Hematopoietic multipotent progenitor cell treated with erythropoietin and hydrocortisone succinate and interleukin-3 and kit ligand, for 8 days (in vitro differentiated cells): ENCODE measurements at regions not wholly inside any gene's neighbourhood (a gene's known extent, or its start where the extent isn't known, plus 50 kb on each side); places are given as distances from the start of the nearest gene placed in this dataset.

Experiments
- DNase-seq: peaks from one replicate; pipeline ENCODE4 v3.0.0-alpha.2; 2015

DNA sequence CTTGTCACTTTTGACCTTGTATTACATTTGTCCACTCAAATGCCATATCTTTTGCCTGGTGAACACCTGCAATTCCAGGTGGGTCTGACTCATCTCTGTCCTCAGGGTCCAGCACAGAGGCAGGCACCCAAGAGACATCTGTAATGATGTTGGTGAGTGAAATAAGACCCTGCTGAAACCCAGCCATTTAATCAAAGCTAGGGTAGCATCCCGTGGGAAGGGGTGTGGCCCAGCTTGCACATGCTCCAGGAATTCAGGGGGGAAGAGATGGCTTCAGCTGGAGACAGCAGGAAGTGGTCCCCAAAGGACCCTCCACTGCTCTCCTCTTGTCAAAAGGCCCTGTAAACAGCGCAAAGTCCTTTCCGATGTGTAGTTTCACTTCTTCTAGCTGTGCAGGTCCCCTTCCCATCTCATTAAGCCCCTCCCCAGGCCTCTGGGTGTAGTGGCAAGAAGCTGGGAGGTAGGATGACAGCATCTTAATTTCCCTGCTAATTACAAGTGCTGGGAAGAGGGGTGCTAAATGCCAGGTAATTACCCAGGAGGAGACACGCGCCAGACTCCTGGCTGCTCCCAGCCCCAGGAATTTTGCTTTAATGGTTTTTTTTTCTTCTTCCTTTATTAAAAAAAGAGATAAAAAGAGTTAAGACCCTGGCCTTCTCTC is 54.4 kb upstream of the TRABD2B start:
- DNase-seq = no peak

- DNase-seq = no peak
Measured at GRCh38 chr1:48049823-48050535, 52.8 kb upstream of the TRABD2B start.

- DNase-seq = no peak
Measured at GRCh38 chr1:48048980-48049379, 51.8 kb upstream of the TRABD2B start.

DNA sequence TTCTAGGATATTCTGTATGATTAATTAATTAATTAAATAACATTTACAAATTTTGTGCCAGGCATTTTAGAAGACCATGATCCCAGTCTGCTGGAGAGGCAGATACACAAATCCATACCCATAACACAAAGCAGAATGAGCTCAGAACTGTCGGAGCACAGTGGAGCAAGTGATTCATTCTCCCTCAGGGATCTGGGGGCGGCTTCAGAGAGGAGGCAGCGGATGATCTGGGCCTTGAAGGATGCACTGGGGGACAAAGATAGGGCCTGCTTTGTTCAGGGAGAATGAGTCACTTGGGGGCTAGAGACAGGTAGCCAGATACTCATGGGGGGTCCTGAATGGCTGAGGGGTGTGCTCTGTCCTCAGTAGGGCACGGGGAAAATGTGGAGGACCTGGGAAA is 50.9 kb upstream of the TRABD2B start:
- DNase-seq = no peak

DNA sequence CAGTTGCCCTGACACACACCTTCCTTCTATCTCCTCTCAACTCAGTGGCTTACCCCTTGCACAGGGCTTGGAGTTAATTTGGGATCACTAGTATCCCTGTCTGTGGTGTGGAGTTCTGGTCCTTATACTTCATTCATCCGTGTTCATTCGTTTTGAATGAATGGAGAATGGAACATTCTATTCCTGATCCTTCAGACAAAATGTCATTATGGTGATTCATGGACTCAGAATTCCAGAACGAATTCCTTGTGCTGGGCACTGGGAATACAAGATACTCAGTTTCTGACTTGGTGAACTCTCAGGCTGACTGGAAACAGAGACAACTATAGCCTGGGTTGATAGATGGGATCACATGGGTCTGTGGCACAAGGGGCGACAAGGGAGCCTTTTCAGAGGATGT is 49.9 kb upstream of the TRABD2B start:
- no peak for DNase-seq
